ENCODE measurements at regions not wholly inside any gene's neighbourhood (a gene's known extent, or its start where the extent isn't known, plus 50 kb on each side); places are given as distances from the start of the nearest gene placed in this dataset.
"Not testable (repeated sequence)": the region's sequence is repeated elsewhere in the genome, so short reads cannot be mapped to it uniquely, and the experiment has no call there.

- Histone ChIP-seq H3K36me3 (ENCODE audit: control insufficient read depth, insufficient read depth, low read length) (no peaks in the 10 kb centered on the region), H3K27me3 (ENCODE audit: control insufficient read depth, insufficient read depth, low read length) (no peaks in the 10 kb centered on the region), H3K9me3 (ENCODE audit: control insufficient read depth, insufficient read depth, low read length) (no peaks in the 10 kb centered on the region), H3K4me1 (ENCODE audit: control insufficient read depth, insufficient read depth, low read length) (no peaks in the 10 kb centered on the region), H3K27ac (ENCODE audit: low read depth, low read length) (no peak overlapping the region), H3K4me3 (ENCODE audit: low read depth, low read length) (no peak overlapping the region)
- no peak for DNase-seq (ENCODE audit: low read depth in 4 of 6, low spot score in 6 of 6)
- WGBS (ENCODE audit: insufficient coverage): 67% methylated on average over 2 of the region's 3 CpGs
These were observed 219.3 kb upstream of the PRSS58 start for GRCh38 chr7:142477079-142477651.

- no peaks in the 10 kb centered on the region for H3K9me3 ChIP-seq (ENCODE audit: control insufficient read depth, insufficient read depth, low read length)
- H3K36me3 ChIP-seq (ENCODE audit: control insufficient read depth, insufficient read depth, low read length): no peaks in the 10 kb centered on the region
- DNase-seq (ENCODE audit: low read depth in 4 of 6, low spot score in 6 of 6): no peak
- no peaks in the 10 kb centered on the region for H3K4me1 ChIP-seq (ENCODE audit: control insufficient read depth, insufficient read depth, low read length)
- WGBS (ENCODE audit: insufficient coverage): 100% methylated on average over 1 of the region's 2 CpGs
- no peak overlapping the region for H3K4me3 ChIP-seq (ENCODE audit: low read depth, low read length)
- no peaks in the 10 kb centered on the region for H3K27me3 ChIP-seq (ENCODE audit: control insufficient read depth, insufficient read depth, low read length)
- H3K27ac ChIP-seq (ENCODE audit: low read depth, low read length): no peak overlapping the region
These were observed 218.2 kb upstream of the PRSS58 start for GRCh38 chr7:142476077-142476476.

- Histone ChIP-seq H3K36me3 (ENCODE audit: control insufficient read depth, insufficient read depth, low read length) (no peaks in the 10 kb centered on the region), H3K4me3 (ENCODE audit: low read depth, low read length) (no peak overlapping the region), H3K9me3 (ENCODE audit: control insufficient read depth, insufficient read depth, low read length) (no peaks in the 10 kb centered on the region), H3K27ac (ENCODE audit: low read depth, low read length) (no peak overlapping the region), H3K4me1 (ENCODE audit: control insufficient read depth, insufficient read depth, low read length) (peaks cover 5% of the 10 kb centered on the region), H3K27me3 (ENCODE audit: control insufficient read depth, insufficient read depth, low read length) (no peaks in the 10 kb centered on the region)
- no peak for DNase-seq (ENCODE audit: low read depth in 4 of 6, low spot score in 6 of 6)
- 0% methylated on average over 1 of the region's 1 CpG for WGBS (ENCODE audit: insufficient coverage)
These were observed 214.0 kb upstream of the PRSS58 start for GRCh38 chr7:142471820-142472219.

GRCh38 chr7:142470544-142470830 lies 212.6 kb upstream of the PRSS58 start:
- Histone ChIP-seq H3K4me1 (ENCODE audit: control insufficient read depth, insufficient read depth, low read length) (peaks cover 5% of the 10 kb centered on the region), H3K4me3 (ENCODE audit: low read depth, low read length) (no peak overlapping the region), H3K36me3 (ENCODE audit: control insufficient read depth, insufficient read depth, low read length) (no peaks in the 10 kb centered on the region), H3K27me3 (ENCODE audit: control insufficient read depth, insufficient read depth, low read length) (no peaks in the 10 kb centered on the region), H3K9me3 (ENCODE audit: control insufficient read depth, insufficient read depth, low read length) (no peaks in the 10 kb centered on the region), H3K27ac (ENCODE audit: low read depth, low read length) (no peak overlapping the region)
- DNase-seq (ENCODE audit: low read depth in 4 of 6, low spot score in 6 of 6): no peak
- WGBS (ENCODE audit: insufficient coverage): 82% methylated on average over 2 of the region's 2 CpGs

GRCh38 chr7:142469696-142470543 lies 212.1 kb upstream of the PRSS58 start:
- Histone ChIP-seq H3K4me1 (ENCODE audit: control insufficient read depth, insufficient read depth, low read length) (peaks cover 5% of the 10 kb centered on the region), H3K9me3 (ENCODE audit: control insufficient read depth, insufficient read depth, low read length) (no peaks in the 10 kb centered on the region), H3K27me3 (ENCODE audit: control insufficient read depth, insufficient read depth, low read length) (no peaks in the 10 kb centered on the region), H3K4me3 (ENCODE audit: low read depth, low read length) (no peak overlapping the region), H3K36me3 (ENCODE audit: control insufficient read depth, insufficient read depth, low read length) (no peaks in the 10 kb centered on the region), H3K27ac (ENCODE audit: low read depth, low read length) (no peak overlapping the region)
- no peak for DNase-seq (ENCODE audit: low read depth in 4 of 6, low spot score in 6 of 6)
- 84% methylated on average over 10 of the region's 11 CpGs for WGBS (ENCODE audit: insufficient coverage)

GRCh38 chr7:142468871-142469665 lies 211.2 kb upstream of the PRSS58 start:
- peaks cover 5% of the 10 kb centered on the region for H3K4me1 ChIP-seq (ENCODE audit: control insufficient read depth, insufficient read depth, low read length)
- no peaks in the 10 kb centered on the region for H3K36me3 ChIP-seq (ENCODE audit: control insufficient read depth, insufficient read depth, low read length)
- H3K4me3 ChIP-seq (ENCODE audit: low read depth, low read length): no peak overlapping the region
- no peaks in the 10 kb centered on the region for H3K27me3 ChIP-seq (ENCODE audit: control insufficient read depth, insufficient read depth, low read length)
- no peaks in the 10 kb centered on the region for H3K9me3 ChIP-seq (ENCODE audit: control insufficient read depth, insufficient read depth, low read length)
- 79% methylated on average over 4 of the region's 6 CpGs for WGBS (ENCODE audit: insufficient coverage)
- DNase-seq (ENCODE audit: low read depth in 4 of 6, low spot score in 6 of 6): peak in 1 of 6 donors; percentile 45
- H3K27ac ChIP-seq (ENCODE audit: low read depth, low read length): no peak overlapping the region

GRCh38 chr7:142467056-142467655 lies 209.3 kb upstream of the PRSS58 start:
- not testable (repeated sequence) for H3K36me3 ChIP-seq (ENCODE audit: control insufficient read depth, insufficient read depth, low read length); H3K9me3 ChIP-seq (ENCODE audit: control insufficient read depth, insufficient read depth, low read length); H3K27me3 ChIP-seq (ENCODE audit: control insufficient read depth, insufficient read depth, low read length); H3K4me3 ChIP-seq (ENCODE audit: low read depth, low read length); H3K27ac ChIP-seq (ENCODE audit: low read depth, low read length); H3K4me1 ChIP-seq (ENCODE audit: control insufficient read depth, insufficient read depth, low read length)
- DNase-seq (ENCODE audit: low read depth in 4 of 6, low spot score in 6 of 6): peak in 1 of 6 donors; percentile 20
- WGBS (ENCODE audit: insufficient coverage): no CpG with 5 or more reads among the region's 7 CpGs

GRCh38 chr7:142463401-142463850 lies 205.6 kb upstream of the PRSS58 start:
- WGBS (ENCODE audit: insufficient coverage): 49% methylated on average over 5 of the region's 6 CpGs
- DNase-seq (ENCODE audit: low read depth in 4 of 6, low spot score in 6 of 6): no peak

GRCh38 chr7:142461437-142461836 lies 203.6 kb upstream of the PRSS58 start:
- Histone ChIP-seq H3K9me3 (ENCODE audit: control insufficient read depth, insufficient read depth, low read length) (no peaks in the 10 kb centered on the region), H3K27me3 (ENCODE audit: control insufficient read depth, insufficient read depth, low read length) (no peaks in the 10 kb centered on the region), H3K27ac (ENCODE audit: low read depth, low read length) (no peak overlapping the region), H3K4me3 (ENCODE audit: low read depth, low read length) (no peak overlapping the region), H3K4me1 (ENCODE audit: control insufficient read depth, insufficient read depth, low read length) (no peaks in the 10 kb centered on the region), H3K36me3 (ENCODE audit: control insufficient read depth, insufficient read depth, low read length) (no peaks in the 10 kb centered on the region)
- DNase-seq (ENCODE audit: low read depth in 4 of 6, low spot score in 6 of 6): no peak
- WGBS (ENCODE audit: insufficient coverage): 69% methylated on average over 2 of the region's 2 CpGs

More at GRCh38 chr7:142463401-142463850, 205.6 kb upstream of the PRSS58 start:
- Histone ChIP-seq H3K27ac (ENCODE audit: low read depth, low read length) (no peak overlapping the region), H3K4me3 (ENCODE audit: low read depth, low read length) (no peak overlapping the region), H3K36me3 (ENCODE audit: control insufficient read depth, insufficient read depth, low read length) (no peaks in the 10 kb centered on the region), H3K9me3 (ENCODE audit: control insufficient read depth, insufficient read depth, low read length) (no peaks in the 10 kb centered on the region), H3K27me3 (ENCODE audit: control insufficient read depth, insufficient read depth, low read length) (no peaks in the 10 kb centered on the region), H3K4me1 (ENCODE audit: control insufficient read depth, insufficient read depth, low read length) (no peaks in the 10 kb centered on the region)

Measured in spinal cord (tissue), 9 donors.